ENCODE measurements at regions not wholly inside any gene's neighbourhood (a gene's known extent, or its start where the extent isn't known, plus 50 kb on each side); places are given as distances from the start of the nearest gene placed in this dataset.

DNA sequence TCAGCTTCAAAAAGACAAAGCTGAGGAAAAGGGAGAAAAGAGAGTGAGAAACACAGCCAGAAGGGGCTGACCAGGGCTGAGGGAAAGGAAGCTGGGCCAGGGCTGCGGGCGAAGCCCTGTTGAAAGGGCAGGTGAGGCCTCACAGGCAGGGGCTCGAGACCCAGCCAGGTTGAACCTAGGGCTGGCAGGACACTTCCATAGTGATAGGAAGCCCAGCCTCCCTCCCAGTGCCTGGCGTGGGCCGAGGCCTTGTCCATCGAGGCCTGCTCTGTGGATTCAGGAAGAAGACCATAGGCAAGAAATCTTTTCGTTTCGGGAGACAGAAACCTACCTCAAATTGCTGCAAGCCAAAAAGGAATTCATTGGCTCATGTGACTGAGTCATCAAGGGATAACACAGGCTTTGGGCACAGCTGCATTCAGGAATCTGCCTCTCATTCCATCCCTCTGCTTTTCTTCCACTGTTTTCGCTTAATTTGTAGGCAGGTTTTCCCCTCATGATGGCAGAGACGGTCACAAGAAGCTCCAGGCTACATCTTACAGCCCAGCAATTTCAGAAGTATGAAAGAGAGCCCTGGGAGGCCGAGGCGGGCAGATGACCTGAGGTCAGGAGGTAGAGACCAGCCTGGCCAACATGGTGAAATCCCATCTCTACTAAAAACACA lies 311.1 kb upstream of the SULF2 start:
- FAIRE-seq (no peak), DNase-seq (ENCODE audit: insufficient read length, low spot score) (no peak)
- TF ChIP-seq, protein P1, sequence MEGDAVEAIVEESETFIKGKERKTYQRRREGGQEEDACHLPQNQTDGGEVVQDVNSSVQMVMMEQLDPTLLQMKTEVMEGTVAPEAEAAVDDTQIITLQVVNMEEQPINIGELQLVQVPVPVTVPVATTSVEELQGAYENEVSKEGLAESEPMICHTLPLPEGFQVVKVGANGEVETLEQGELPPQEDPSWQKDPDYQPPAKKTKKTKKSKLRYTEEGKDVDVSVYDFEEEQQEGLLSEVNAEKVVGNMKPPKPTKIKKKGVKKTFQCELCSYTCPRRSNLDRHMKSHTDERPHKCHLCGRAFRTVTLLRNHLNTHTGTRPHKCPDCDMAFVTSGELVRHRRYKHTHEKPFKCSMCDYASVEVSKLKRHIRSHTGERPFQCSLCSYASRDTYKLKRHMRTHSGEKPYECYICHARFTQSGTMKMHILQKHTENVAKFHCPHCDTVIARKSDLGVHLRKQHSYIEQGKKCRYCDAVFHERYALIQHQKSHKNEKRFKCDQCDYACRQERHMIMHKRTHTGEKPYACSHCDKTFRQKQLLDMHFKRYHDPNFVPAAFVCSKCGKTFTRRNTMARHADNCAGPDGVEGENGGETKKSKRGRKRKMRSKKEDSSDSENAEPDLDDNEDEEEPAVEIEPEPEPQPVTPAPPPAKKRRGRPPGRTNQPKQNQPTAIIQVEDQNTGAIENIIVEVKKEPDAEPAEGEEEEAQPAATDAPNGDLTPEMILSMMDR (IDR thresholded peaks at IDR 0.05; ENCODE audit: insufficient read depth, missing control alignments), result no peak

DNA sequence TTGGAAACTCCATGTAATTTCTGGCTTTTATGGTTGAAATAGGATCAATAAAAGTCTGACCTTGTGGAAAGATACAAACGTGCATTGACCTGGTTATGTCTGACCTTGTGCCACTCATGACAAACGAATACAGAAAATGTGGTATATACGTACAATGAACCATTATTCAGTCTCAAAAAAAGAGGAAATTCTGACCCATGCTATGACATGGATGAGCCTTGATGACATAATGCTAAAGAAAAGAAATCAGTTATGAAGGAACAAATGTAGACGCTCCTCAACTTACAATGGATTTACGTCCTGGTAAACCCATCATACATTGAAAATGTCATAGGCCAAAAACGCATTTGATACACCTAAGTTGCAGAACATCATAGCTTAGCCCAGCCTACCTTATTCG lies 309.7 kb upstream of the SULF2 start:
- TF ChIP-seq, protein P1 (IDR thresholded peaks at IDR 0.05; ENCODE audit: insufficient read depth, missing control alignments), result no peak
- DNase-seq (ENCODE audit: insufficient read length, low spot score) (no peak), FAIRE-seq (no peak)

DNA sequence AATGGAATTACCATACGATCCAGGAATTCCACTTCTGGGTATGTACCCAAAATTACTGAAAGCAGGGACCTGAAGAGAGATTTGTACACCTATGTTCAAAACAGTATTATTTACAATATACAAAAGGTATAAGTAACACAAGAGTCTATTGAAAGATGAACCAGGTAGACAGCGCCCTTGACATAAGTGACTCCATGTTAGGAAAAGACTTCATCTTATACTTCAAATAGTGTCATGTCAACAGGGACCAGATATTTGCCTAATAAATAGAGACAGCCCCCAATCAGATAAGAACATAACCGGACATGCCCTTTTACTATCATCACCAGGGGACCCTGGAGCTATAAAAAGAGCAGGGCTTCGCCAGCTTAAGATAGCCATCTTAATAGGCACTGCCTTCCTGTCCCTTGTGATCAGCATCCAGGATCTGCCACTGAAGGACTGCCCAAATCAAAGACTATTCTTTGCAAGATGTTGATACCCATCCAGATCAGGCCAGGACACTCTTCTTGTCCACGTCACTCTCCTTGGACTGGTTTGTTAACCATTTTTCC lies 309.0 kb upstream of the SULF2 start:
- TF ChIP-seq, protein P1 (IDR thresholded peaks at IDR 0.05; ENCODE audit: insufficient read depth, missing control alignments), result no peak
- FAIRE-seq (no peak), DNase-seq (ENCODE audit: insufficient read length, low spot score) (no peak)

DNA sequence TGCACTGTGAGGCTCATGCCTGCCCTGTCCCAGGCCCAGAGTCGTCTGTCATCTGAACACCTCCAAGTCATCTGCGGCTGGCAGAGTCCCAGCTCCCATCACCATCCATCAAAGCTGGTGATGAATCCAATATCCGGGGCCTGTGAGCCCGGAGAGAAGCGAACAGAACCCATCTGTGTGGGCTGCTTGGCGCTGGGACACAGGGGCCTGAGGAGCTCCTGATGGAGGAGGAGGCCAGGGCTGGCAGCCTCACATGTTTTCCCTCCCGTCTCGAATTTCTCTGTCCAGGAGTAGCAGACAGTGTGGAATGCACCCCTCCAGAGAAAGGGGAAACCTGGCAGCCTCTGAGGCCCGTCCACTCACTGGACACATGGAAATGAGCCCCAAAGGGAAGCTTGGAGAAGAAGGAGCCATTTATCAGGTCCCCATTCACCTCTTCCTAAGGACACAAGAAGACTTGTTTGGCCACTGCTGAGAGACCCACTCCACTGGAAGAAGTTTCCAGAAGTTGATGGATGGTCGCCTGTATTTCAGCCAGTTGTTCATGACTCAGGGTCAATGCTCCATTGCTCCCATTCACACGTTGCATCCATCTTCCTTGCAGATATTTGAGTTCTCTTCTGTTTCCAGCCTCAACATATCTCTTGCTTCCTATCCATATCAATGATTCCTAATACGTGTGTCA lies 307.5 kb upstream of the SULF2 start:
- TF ChIP-seq, protein P1 (IDR thresholded peaks at IDR 0.05; ENCODE audit: insufficient read depth, missing control alignments), result no peak
- DNase-seq (ENCODE audit: insufficient read length, low spot score), result no peak
- FAIRE-seq, result no peak

DNA sequence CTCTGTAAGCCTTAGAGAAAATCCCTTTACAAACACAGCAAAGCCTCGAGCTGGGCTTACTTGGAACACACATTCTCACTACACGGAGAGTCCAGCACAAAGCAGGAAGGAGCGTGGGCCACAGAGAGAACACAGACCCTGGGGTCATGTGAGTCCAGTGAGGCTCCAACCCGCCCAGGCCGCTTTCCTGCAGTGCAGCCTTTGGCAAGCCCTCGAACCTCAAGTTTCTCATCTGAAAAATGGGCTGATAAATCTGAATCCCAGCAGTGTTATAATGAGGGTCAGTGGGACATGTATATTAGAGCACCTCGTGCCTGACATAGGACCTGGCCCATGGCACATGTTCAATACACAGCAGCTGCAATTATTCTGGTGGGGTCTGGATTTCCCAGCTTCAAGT lies 305.5 kb upstream of the SULF2 start:
- TF ChIP-seq, protein P1 (IDR thresholded peaks at IDR 0.05; ENCODE audit: insufficient read depth, missing control alignments), result no peak
- DNase-seq (ENCODE audit: insufficient read length, low spot score) (no peak), FAIRE-seq (no peak)

DNA sequence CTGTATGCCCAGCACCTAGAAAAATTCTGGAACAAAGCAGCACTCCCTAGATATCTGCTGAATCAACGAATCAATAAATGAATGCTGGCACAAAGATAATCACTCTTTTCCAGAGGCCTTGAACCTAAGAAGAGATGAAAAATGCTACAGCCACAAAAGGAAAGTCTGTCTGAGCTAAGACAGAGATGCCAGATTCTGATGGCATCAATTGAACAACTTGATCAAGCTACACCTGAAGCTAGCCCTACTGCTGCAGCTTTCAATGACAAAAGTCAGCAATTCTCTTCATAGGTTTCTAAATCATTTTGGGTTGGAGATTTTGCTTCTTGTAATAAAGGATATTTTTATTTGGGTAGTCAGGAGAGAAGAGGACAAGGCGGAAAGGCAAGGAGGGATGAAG lies 305.0 kb upstream of the SULF2 start:
- TF ChIP-seq, protein P1 (IDR thresholded peaks at IDR 0.05; ENCODE audit: insufficient read depth, missing control alignments), result no peak
- no peak for FAIRE-seq
- no peak for DNase-seq (ENCODE audit: insufficient read length, low spot score)

DNA sequence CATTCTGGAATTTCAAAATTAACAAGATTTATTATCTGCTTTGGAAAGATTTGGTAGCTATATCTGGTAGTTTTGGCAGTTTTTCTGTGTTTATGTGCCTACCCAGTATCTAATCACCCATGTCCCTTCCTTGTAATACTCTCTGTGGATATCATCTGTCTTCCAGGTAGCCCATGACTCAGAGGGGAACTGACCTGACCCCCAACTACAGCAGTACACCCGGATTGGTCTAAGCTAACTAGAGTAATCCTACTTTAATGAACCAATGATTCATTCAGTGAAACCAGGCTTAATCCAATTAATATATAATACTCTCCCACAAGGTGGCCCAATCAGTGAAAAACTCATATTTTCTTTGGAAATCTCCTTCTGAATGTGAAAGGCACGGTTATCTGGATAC lies 295.3 kb upstream of the SULF2 start:
- no peak for FAIRE-seq

More for the DNA sequence above, 295.3 kb upstream of the SULF2 start:
- no peak for DNase-seq (ENCODE audit: insufficient read length, low spot score)
- TF ChIP-seq, protein P1 (IDR thresholded peaks at IDR 0.05; ENCODE audit: insufficient read depth, missing control alignments), result no peak
